NB4 (cell line): ENCODE measurements at regions not wholly inside any gene's neighbourhood (a gene's known extent, or its start where the extent isn't known, plus 50 kb on each side); places are given as distances from the start of the nearest gene placed in this dataset.
"Not testable (repeated sequence)": the region's sequence is repeated elsewhere in the genome, so short reads cannot be mapped to it uniquely, and the experiment has no call there.

Experiments
- DNase-seq: peaks from one replicate; pipeline ENCODE4 v3.0.0; 2010; ENCODE audit warnings: low read depth
- H3K4me3 ChIP-seq: one replicate; pipeline ENCODE4 v1.5.1; 2011; ENCODE audit warnings: mild to moderate bottlenecking, low read depth, low read length, moderate library complexity
- CTCF ChIP-seq: IDR thresholded peaks from one replicate; pipeline ENCODE4 v1.5.1; 2012; ENCODE audit warnings: low read depth, low read length
- MYC ChIP-seq: IDR thresholded peaks from 2 replicates; pipeline ENCODE4 v1.6.1; 2011; ENCODE audit warnings: low read depth, low read length
- POLR2A ChIP-seq: IDR thresholded peaks from 2 replicates; pipeline ENCODE4 v1.6.1; 2011; ENCODE audit warnings: mild to moderate bottlenecking; ENCODE audit not compliant: insufficient read length; ENCODE audit errors: extremely low read depth
- TF ChIP-seq, protein P1 (sequence below): IDR thresholded peaks from 2 replicates; pipeline ENCODE4 v1.6.1; 2011; ENCODE audit warnings: low read depth, low read length

GRCh38 chr10:109619914-109620313 is 303.4 kb downstream of the XPNPEP1 start:
- no peak for TF ChIP-seq MYC
- TF ChIP-seq CTCF = no peak
- TF ChIP-seq, protein P1, sequence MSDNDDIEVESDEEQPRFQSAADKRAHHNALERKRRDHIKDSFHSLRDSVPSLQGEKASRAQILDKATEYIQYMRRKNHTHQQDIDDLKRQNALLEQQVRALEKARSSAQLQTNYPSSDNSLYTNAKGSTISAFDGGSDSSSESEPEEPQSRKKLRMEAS = no peak
- TF ChIP-seq POLR2A = no peak
- H3K4me3 ChIP-seq = no peak overlapping the region

GRCh38 chr10:109618748-109619147 is 304.6 kb downstream of the XPNPEP1 start:
- TF ChIP-seq POLR2A = no peak
- TF ChIP-seq MYC = no peak
- TF ChIP-seq, protein P1 = no peak
- no peak for TF ChIP-seq CTCF

More at GRCh38 chr10:109619914-109620313, 303.4 kb downstream of the XPNPEP1 start:
- no peak for DNase-seq

DNA sequence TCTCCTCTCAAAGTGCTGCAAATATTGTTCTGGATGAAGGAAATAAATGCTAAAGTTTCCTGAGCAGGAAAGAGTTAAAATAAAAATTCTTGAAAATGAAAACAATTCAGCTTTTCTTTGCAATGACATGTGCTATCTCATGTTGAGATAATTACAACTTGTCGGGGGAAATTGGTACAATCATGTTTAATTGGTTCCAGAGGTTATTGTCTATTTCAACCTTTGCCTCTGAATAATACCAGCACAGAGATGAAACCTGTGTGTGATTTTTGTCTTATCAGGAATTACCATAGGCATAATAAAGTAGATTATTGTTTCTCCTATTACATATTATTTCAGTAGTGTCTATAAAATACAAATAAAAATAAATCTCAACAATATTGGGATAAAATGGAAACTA is 305.0 kb downstream of the XPNPEP1 start:
- no peak overlapping the region for H3K4me3 ChIP-seq
- TF ChIP-seq POLR2A (no peak), CTCF (no peak), MYC (no peak)
- TF ChIP-seq, protein P1 = no peak
- no peak for DNase-seq

More at GRCh38 chr10:109618748-109619147, 304.6 kb downstream of the XPNPEP1 start:
- DNase-seq = no peak
- no peak overlapping the region for H3K4me3 ChIP-seq

DNA sequence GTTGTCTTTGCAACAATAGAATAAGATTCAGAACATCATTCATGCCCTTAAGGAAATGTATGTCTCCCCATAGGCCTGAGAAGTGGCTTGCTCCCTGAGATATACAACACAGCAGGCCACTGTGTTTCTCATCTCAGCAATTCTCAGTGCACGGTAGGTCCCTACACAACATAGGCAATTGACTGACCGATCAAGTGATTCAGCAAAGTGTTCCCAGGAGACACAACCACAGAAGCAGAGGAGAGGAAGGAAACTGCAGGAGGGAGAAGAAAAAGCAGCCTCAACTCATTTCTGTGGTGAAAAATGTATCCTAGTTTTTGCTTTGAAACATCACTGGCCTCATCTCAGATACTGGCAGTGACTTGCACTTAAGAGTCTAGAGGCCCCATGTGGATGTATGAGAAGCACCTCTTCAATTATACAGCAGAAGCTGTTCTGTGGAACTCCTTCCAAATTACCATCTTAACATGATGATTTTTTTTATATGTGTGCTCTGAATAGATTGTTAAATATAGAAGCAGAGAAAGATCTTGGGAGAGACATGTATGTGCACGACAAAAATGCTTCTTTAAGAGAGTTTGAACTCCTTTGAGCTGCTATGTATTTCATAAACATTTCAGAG is 306.8 kb downstream of the XPNPEP1 start:
- no peak overlapping the region for H3K4me3 ChIP-seq
- TF ChIP-seq MYC = no peak
- no peak for TF ChIP-seq CTCF
- TF ChIP-seq POLR2A = no peak
- TF ChIP-seq, protein P1 = no peak
- peak; percentile 54 for DNase-seq

DNA sequence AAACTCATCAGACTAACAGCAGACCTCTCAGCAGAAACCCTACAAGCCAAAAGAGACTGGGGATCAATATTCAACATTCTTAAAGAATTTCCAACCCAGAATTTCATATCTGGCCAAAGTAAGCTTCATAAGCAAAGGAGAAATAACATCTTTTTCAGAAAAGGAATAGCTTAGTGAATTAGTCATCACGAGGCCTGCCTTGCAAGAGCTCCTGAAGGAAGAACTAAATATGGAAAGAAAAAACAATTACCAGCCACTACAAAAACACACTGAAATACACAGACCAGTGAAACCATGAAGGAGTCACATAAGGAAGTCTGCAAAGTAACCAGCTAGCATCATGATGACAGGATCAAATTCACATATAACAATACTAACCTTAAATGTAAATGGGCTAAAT is 328.0 kb downstream of the XPNPEP1 start:
- DNase-seq, H3K4me3 ChIP-seq: not testable (repeated sequence)

DNA sequence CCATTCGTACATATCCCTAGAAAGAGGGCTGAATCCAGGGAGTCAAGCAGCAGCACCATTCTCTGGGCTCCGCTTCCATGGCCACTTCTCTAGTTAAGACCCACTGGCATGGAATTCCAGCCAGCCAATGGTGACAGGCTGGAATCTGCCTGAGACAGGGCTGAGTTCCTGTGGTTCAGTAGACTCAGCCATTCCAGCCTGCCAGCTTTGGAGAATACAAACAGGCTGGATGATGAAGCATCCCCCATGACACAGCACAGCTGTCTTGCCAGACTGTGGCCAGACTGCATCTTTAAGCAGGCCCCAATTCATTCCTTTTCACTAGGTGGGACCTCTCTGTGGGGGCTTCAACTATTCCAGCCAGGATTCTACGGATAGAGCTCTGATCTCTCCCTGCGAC is 329.6 kb downstream of the XPNPEP1 start:
- no peak for DNase-seq
- no peak overlapping the region for H3K4me3 ChIP-seq
- no peak for TF ChIP-seq MYC
- TF ChIP-seq POLR2A = no peak
- TF ChIP-seq, protein P1 = no peak
- TF ChIP-seq CTCF = no peak
